Forelimb muscle (tissue), 1 donor: ENCODE measurements at regions not wholly inside any gene's neighbourhood (a gene's known extent, or its start where the extent isn't known, plus 50 kb on each side); places are given as distances from the start of the nearest gene placed in this dataset.

ENCODE experiments used
- DNase-seq: peaks from one replicate; pipeline ENCODE4 v3.0.0-alpha.2; 2013; ENCODE audit warnings: low read depth

GRCh38 chr2:16279641-16280040, 339.3 kb downstream of the MYCN start:
- no peak for DNase-seq

GRCh38 chr2:16279201-16279570, 338.8 kb downstream of the MYCN start:
- DNase-seq, result no peak

GRCh38 chr2:16278421-16279200, 338.3 kb downstream of the MYCN start:
- DNase-seq, result no peak

- DNase-seq, result no peak
These were observed 336.8 kb downstream of the MYCN start for GRCh38 chr2:16277117-16277516.

- DNase-seq, result no peak
These were observed 335.3 kb downstream of the MYCN start for GRCh38 chr2:16275661-16276060.

GRCh38 chr2:16275131-16275530, 334.8 kb downstream of the MYCN start:
- no peak for DNase-seq

GRCh38 chr2:16273111-16273510, 332.8 kb downstream of the MYCN start:
- no peak for DNase-seq

- no peak for DNase-seq
These were observed 331.9 kb downstream of the MYCN start for GRCh38 chr2:16272038-16272788.

GRCh38 chr2:16271231-16271896, 331.0 kb downstream of the MYCN start:
- DNase-seq, result no peak

GRCh38 chr2:16270441-16270840, 330.1 kb downstream of the MYCN start:
- DNase-seq, result no peak

- no peak for DNase-seq
These were observed 328.1 kb downstream of the MYCN start for GRCh38 chr2:16268301-16269000.

- no peak for DNase-seq
These were observed 326.2 kb downstream of the MYCN start for GRCh38 chr2:16266571-16266970.

- no peak for DNase-seq
These were observed 324.7 kb downstream of the MYCN start for GRCh38 chr2:16264931-16265540.

GRCh38 chr2:16264491-16264890, 324.1 kb downstream of the MYCN start:
- DNase-seq, result no peak

- no peak for DNase-seq
These were observed 323.0 kb downstream of the MYCN start for GRCh38 chr2:16263241-16263890.

- DNase-seq, result no peak
These were observed 322.3 kb downstream of the MYCN start for GRCh38 chr2:16262526-16263178.

GRCh38 chr2:16261791-16262190, 321.4 kb downstream of the MYCN start:
- no peak for DNase-seq

GRCh38 chr2:16261071-16261470, 320.7 kb downstream of the MYCN start:
- DNase-seq, result no peak

GRCh38 chr2:16260041-16260830, 319.9 kb downstream of the MYCN start:
- DNase-seq, result no peak

GRCh38 chr2:16259010-16259409, 318.7 kb downstream of the MYCN start:
- no peak for DNase-seq
